ENCODE measurements at regions not wholly inside any gene's neighbourhood (a gene's known extent, or its start where the extent isn't known, plus 50 kb on each side); places are given as distances from the start of the nearest gene placed in this dataset.

DNA sequence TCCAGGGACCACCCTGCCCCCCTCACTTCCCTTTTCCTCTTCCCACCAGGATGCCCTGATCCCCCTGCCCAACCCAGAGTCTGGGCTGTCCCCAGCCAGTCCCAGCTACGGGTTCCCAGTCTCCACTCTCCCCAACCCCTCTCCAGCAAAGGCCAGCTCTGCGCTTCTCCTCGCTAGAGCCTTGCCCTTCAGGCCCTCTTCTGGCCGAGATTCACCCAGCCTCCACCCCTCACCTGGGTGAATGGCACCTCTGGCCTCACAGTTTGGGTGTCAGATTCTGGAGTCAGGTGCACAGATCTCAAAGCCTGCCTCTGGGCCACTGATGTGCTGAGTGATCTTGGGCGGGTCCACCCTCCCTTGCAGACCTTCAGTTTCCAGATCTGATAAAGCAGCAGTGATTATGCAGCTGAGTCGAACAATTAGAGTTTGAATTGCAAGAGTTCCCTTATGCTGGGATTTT lies 185.6 kb upstream of the TNRC6C start:
- in situ Hi-C loops (cut with HindIII; ENCODE audit: low sequenced_read_pairs) = no loop called here
- no peak for DNase-seq (ENCODE audit: low spot score)

GRCh38 chr17:77774182-77774581 lies 184.3 kb upstream of the TNRC6C start:
- in situ Hi-C loops (cut with HindIII; ENCODE audit: low sequenced_read_pairs) = no loop called here
- no peak for DNase-seq (ENCODE audit: low spot score)

DNA sequence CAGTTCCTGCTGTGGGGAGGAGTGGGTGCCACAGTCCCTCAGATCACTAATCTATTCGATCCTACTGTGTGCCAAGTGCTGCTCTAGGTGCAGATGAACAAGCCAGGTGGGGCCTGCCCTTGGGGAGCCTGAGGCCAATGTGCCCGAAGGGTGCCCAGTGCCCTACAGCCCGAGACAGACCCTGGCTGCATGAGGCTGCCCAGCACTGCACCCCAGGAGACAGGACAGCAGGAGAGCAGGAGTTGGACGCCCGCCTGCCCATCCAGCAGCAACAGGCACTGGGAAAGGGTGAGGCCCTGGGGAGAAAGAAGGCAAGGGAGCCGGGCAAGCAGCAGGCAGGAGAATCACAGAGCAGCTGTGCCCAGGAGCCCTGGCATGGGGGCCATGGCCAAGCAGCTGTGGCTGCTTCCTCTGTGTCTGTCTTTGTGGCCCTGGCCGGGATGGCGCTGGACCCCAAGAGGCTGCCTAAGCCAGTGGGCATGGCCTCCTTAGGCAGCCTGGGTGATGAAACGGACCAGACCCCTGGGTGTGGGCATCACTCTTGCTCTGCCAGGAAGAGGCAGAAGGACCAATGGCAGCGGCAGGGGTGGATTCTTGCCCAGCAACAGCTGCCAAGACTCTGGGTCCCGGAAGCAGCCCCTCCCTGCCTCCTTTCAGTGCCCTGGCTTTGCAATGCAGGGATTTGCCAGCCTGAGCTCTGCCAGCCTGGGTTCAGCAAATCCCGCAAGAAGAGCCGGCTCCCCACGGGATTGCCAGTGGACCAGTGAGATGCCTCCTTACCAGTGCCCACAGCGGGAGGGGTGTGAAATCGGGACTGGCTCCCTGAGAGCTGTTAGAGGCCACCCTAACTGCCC lies 179.6 kb upstream of the TNRC6C start:
- DNase-seq (ENCODE audit: low spot score) = peak; percentile 76

GRCh38 chr17:77779711-77780539 lies 178.6 kb upstream of the TNRC6C start:
- peak; percentile 60 for DNase-seq (ENCODE audit: low spot score)
- in situ Hi-C loops (cut with HindIII; ENCODE audit: low sequenced_read_pairs) = no loop called here

More for the DNA sequence above, 179.6 kb upstream of the TNRC6C start:
- in situ Hi-C loops (cut with HindIII; ENCODE audit: low sequenced_read_pairs) = no loop called here

- in situ Hi-C loops (cut with HindIII; ENCODE audit: low sequenced_read_pairs) = no loop called here
- no peak for DNase-seq (ENCODE audit: low spot score)
These were observed 177.0 kb upstream of the TNRC6C start for GRCh38 chr17:77781536-77781935.

DNA sequence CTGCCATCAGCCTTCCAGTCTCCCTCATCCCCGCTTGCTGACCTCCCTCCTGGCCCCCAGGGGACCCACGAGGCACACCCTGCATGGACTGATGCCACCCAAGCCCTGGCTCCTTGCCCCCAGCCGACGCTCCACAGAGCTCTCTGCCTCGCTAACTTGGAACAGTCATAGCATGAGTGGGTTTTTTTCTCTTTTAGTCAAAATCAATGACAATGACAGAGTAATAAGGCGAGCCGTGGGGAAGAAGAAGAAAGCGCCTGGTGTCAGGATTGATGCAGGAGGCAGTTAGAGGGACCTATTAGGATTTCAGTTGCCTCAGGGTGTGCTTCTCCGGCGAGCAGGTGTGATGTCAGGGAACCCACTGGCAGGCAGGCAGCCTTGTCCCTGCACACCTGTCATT lies 176.3 kb upstream of the TNRC6C start:
- in situ Hi-C loops (cut with HindIII; ENCODE audit: low sequenced_read_pairs) = no loop called here
- DNase-seq (ENCODE audit: low spot score) = no peak

DNA sequence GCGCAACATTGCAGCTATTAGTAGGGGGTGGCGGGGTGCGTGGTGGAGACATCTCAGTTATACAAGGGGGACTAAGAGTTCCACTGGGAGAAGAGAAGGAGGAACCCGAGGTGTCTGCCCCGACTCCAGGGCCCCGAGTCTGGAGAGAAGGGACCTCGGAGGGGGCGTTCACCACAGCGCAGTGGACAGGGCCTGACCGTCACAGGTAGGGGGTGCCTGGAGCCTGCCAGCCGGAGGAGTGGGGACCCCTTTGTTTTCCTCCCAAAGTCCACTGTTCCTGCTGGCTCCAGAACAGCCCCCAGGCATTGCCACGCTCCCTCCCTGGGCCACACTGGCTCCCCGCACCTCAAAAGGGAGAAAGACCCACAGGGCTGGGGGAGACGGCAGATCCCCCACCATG lies 175.9 kb upstream of the TNRC6C start:
- in situ Hi-C loops (cut with HindIII; ENCODE audit: low sequenced_read_pairs) = no loop called here
- DNase-seq (ENCODE audit: low spot score) = no peak

GRCh38 chr17:77783991-77784820 lies 174.3 kb upstream of the TNRC6C start:
- in situ Hi-C loops (cut with HindIII; ENCODE audit: low sequenced_read_pairs) = no loop called here
- DNase-seq (ENCODE audit: low spot score) = no peak

- in situ Hi-C loops (cut with HindIII; ENCODE audit: low sequenced_read_pairs) = no loop called here
These were observed 173.1 kb upstream of the TNRC6C start for GRCh38 chr17:77785312-77785905.

GRCh38 chr17:77786090-77786489 lies 172.4 kb upstream of the TNRC6C start:
- in situ Hi-C loops (cut with HindIII; ENCODE audit: low sequenced_read_pairs) = no loop called here
- DNase-seq (ENCODE audit: low spot score) = no peak

More at GRCh38 chr17:77785312-77785905, 173.1 kb upstream of the TNRC6C start:
- no peak for DNase-seq (ENCODE audit: low spot score)

DNA sequence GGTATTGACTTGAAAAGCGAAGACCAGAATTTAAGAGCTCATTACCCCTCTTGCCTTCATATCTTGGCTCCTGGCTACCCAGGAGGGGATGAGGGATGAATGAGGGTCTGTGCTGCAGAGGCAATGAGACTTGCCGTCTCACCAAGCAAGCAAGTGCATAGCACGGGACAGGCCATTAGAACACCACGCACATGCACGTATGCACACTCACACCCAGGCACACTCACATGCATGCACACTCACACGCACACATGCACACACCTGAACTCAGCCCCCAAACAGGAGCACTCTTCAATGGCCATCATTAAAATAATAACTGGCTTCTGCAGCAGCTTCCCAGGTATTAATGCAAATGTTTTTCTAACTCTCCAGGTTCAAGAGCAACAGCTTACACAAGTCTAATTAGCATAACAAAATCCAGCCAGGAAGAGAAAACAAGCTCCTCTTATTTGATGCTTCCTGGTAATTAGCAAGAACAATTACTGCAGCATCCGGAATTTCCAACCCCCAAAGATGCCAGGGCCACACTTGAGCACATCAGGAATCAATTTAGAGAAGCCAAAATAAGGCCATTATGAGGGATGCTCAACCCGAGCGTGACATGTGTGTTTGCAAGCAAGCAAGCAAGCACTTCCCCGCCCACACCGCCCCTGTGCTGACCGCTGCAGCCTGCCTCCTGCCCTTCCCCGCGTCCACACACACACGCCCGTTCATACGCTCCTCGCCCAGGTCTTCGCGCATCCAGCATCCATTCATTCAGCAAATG lies 171.6 kb upstream of the TNRC6C start:
- in situ Hi-C loops (cut with HindIII; ENCODE audit: low sequenced_read_pairs) = no loop called here
- DNase-seq (ENCODE audit: low spot score) = no peak

- peak; percentile 62 for DNase-seq (ENCODE audit: low spot score)
- in situ Hi-C loops (cut with HindIII; ENCODE audit: low sequenced_read_pairs) = no loop called here
These were observed 168.2 kb upstream of the TNRC6C start for GRCh38 chr17:77790143-77790829.

- in situ Hi-C loops (cut with HindIII; ENCODE audit: low sequenced_read_pairs) = no loop called here
- no peak for DNase-seq (ENCODE audit: low spot score)
These were observed 165.9 kb upstream of the TNRC6C start for GRCh38 chr17:77792626-77793025.

DNA sequence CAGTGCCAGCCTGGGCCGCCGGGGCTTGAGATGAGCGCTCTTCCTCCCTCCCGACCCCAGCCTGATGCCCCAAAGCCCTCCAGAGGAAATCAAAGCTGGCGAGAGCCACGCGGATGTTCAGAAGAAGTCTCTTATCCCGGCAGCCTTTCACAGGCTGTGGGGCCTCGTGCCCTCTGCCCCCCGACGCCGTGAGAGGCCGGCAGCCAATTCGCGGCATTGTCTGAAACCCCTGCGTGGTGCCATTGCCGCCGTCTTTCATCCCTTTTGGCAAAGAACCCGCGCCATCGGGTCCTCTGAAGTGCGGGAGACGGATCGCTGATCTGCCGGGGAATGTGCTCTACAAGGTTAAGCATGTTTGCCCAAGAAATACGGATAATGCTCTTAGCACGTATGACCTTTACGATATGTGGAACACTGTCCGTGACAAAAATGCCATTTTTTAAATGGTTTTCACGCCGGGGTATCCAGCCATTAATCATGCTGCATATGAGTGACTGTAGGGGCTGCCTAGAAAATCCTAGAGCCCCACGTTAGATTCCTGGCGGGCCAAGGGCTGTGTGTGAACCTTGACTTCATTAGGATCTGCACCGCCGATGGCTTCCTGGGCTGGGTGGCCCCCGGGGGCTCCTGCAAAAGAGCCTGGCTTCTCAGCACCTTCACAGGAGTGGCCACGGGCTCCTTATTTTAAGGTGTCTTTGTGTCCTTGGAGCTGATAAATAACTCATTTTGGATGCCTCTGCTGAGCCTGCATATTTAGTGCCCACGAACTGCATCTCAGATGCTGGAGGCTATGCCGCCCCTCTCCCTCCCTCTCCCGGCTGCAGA lies 165.1 kb upstream of the TNRC6C start:
- no peak for DNase-seq (ENCODE audit: low spot score)
- in situ Hi-C loops (cut with HindIII; ENCODE audit: low sequenced_read_pairs) = no loop called here

DNA sequence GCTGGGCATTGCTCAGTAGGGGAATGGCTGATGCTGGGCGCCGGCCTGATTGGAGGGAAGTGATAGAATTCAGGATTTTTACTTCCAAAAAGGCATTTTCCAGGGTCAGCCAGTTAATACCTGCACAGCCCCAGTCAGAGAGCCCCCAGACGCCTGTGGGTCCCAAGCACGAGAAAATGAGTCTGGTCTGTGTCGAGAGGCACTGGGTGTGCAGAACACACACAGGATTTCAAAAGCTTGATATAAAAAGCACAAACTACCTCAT lies 164.6 kb upstream of the TNRC6C start:
- no peak for DNase-seq (ENCODE audit: low spot score)
- in situ Hi-C loops (cut with HindIII; ENCODE audit: low sequenced_read_pairs) = no loop called here

GRCh38 chr17:77794846-77795245 lies 163.7 kb upstream of the TNRC6C start:
- in situ Hi-C loops (cut with HindIII; ENCODE audit: low sequenced_read_pairs) = no loop called here
- DNase-seq (ENCODE audit: low spot score) = no peak

GRCh38 chr17:77795685-77796084 lies 162.8 kb upstream of the TNRC6C start:
- in situ Hi-C loops (cut with HindIII; ENCODE audit: low sequenced_read_pairs) = no loop called here
- no peak for DNase-seq (ENCODE audit: low spot score)

Data from G401 (cell line).